NCI-H345 treated with DMSO at 0.1 percent for 48 hours (cell line): ENCODE measurements at regions not wholly inside any gene's neighbourhood (a gene's known extent, or its start where the extent isn't known, plus 50 kb on each side); places are given as distances from the start of the nearest gene placed in this dataset.

ENCODE experiments used
- DNase-seq: peaks from one replicate; lab custom pipeline; 2025; ENCODE audit not compliant: unreplicated experiment; lab: John Stamatoyannopoulos, UW

- no peak for DNase-seq
Observed at GRCh38 chr19:33946535-33947264, 150.0 kb downstream of the KCTD15 start.

- DNase-seq, result no peak
Observed at GRCh38 chr19:33947265-33947964, 150.7 kb downstream of the KCTD15 start.

- DNase-seq, result no peak
Observed at GRCh38 chr19:33948651-33949335, 152.1 kb downstream of the KCTD15 start.

DNA sequence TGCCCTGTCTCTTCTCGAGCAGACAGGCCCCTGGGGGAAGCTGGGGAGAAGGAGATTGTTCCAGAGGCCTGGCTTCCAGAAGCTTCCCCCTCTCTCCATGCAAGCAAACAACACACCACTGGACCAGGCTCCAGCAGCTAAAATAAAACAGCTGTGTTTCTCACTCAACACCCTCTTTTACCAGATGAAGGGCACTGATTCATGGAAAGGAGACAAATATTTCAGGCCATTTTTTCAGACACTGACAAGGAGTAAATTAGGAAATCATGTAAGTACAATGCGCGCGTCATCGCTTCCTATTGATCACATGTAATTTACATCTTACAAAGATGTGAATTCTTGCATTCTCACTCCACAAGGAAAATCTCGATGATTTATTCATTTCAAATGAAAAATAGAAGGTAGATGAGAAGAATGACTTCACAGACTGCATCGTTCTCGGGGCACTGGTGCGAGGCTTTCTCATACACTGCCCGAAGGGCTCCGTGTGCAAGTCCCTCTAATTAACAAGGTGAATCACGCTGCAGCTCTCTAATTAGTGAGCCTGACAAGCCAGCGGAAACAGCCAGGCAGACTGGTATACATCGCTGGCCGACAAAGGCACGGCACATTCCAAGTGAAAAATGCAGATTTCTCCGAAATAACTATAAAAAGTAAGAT is 153.6 kb downstream of the KCTD15 start:
- no peak for DNase-seq

- DNase-seq, result no peak
Observed at GRCh38 chr19:33953023-33953422, 156.4 kb downstream of the KCTD15 start.

GRCh38 chr19:33953592-33953991 is 156.9 kb downstream of the KCTD15 start:
- DNase-seq, result no peak

GRCh38 chr19:33954686-33955085 is 158.0 kb downstream of the KCTD15 start:
- no peak for DNase-seq

- DNase-seq, result no peak
Observed at GRCh38 chr19:33956941-33957340, 160.3 kb downstream of the KCTD15 start.

- DNase-seq, result no peak
Observed at GRCh38 chr19:33957804-33958203, 161.1 kb downstream of the KCTD15 start.

GRCh38 chr19:33960566-33960965 is 163.9 kb downstream of the KCTD15 start:
- DNase-seq, result no peak

GRCh38 chr19:33962161-33962560 is 165.5 kb downstream of the KCTD15 start:
- no peak for DNase-seq

DNA sequence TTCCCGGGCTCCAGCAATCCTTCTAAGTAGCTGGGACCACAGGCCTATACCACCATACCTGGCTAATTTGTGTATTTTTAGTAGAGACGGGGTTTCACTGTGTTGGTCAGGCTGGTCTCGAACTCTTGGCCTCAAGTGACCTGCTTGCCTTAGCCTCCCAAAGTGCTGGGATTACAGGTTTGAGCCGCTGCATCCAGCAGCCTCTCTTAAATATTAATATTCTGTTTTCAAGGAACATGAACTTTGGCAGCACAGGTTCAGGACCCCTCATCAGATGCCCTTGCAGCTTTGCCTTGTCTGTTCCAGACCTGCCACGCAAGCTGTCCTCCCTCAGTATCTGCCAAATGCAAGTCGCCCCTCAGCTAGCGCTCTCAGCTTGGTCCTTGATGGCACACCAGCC is 166.8 kb downstream of the KCTD15 start:
- DNase-seq, result no peak

DNA sequence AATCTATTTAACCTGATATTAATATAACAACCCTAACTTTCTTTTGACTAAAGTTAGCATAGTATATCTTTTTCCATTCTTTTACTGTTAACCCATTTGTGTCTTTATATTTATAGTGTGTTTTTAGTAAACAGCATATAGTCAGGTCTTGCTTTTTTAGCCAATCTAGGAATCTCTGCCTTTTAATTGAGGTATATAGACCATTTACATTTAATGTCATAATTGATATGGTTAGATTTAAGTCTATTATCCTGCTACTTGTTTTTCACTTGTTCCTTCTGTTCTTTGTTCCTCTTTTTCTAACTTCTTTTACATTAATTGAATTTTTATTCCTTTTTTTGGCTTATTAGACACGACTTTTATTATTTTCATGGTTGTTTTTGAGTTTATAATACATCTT is 174.4 kb downstream of the KCTD15 start:
- no peak for DNase-seq

DNA sequence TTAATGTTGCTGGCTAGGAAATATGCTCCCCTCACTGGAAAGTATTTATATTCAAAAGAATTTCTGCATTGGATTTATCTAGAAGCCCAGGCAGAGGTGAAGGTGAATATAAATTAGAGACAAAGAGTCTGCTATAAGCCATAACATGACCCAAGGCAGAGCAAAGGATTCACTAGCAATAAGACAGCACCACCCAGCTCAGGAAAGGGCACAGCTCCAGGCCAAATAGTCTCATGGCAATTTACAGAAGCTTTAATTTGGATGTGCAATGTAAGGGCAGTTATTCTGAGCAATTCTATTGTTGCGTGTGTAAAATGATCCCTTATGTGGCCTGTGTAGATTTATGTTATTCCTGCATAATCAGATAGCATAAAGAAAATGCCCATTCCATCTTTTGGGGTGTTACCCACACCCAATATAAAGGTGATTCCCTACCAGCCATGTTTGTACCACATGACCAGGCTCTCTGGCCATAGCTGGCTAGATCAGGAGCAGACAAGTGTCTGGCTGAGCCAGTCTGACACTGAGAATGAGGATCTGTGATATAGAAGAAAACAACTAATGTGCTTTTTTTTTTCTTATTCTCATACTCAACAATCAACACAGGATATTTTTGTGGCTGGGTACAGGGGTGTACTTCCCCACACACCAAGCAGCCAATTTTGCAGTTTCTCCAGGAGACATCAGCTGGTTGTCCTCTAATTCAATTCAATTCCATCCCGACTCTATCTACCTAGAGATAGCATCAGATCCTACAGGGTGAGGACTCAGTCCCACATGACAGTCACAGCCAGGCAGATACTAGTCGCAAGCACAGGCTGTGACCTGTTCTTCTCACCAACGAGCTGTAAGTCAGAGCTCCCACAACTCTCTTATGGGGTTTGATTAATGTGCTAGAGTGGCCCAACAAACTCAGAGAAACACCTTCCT is 181.4 kb downstream of the KCTD15 start:
- DNase-seq, result no peak

DNA sequence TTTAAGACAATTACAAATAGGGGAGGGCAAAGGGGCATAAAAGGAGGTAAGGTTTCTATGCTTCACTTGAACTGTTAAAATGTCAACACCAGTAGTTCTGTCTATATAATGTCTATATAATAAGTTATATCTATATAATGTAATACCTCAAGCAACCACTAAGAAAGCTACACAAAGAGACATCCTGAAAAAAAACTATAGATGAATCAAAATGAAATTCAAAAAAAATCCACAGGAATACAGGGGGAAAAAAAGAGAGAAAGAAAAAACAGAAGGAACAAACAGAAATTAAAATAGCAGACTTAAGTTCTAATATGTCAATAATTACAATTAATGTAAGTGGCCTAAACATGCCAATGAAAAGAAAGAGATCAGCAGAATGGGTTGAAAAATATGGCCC is 186.0 kb downstream of the KCTD15 start:
- DNase-seq, result no peak

- no peak for DNase-seq
Observed at GRCh38 chr19:33988601-33989000, 183.7 kb upstream of the LSM14A start.

DNA sequence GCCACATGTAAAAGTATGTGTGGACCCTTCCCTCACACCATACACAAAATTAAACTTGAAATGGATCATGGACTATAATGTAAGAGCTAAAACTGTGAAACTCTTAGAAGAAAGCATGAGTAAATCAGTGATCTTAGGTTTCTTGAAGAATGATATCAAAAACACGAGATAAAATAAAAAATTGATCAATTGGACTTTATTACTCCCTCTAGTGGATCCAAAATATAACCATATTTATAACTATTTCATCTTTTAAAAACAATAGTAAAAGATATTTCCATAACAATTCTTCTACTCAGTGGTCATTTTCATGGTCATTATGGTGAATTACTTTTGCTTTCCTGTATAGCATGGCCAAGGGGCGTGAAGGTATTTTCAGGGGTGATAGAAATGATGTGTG is 174.6 kb upstream of the LSM14A start:
- no peak for DNase-seq

- no peak for DNase-seq
Observed at GRCh38 chr19:33998302-33998701, 174.0 kb upstream of the LSM14A start.

- DNase-seq, result no peak
Observed at GRCh38 chr19:33998739-33999345, 173.5 kb upstream of the LSM14A start.

GRCh38 chr19:34017024-34017423 is 155.3 kb upstream of the LSM14A start:
- DNase-seq, result no peak
